ENCODE measurements at regions not wholly inside any gene's neighbourhood (a gene's known extent, or its start where the extent isn't known, plus 50 kb on each side); places are given as distances from the start of the nearest gene placed in this dataset.

GRCh38 chr5:154631141-154631540 is 124.0 kb upstream of the LARP1 start:
- TF ChIP-seq CTCF (conservative IDR thresholded peaks at IDR 0.05; ENCODE audit: low read depth in 2 of 2) (no peak; a peak in 1 of 4 replicates), NANOG (IDR thresholded peaks at IDR 0.05; ENCODE audit: borderline replicate concordance) (no peak), EZH2phosphoT487 (IDR thresholded peaks at IDR 0.05; ENCODE audit: unreplicated experiment) (no peak), EZH2 (IDR thresholded peaks at IDR 0.05; ENCODE audit: low read depth, unreplicated experiment) (no peak), CREB1 (CRISPR knock-in tag; IDR thresholded peaks at IDR 0.05; ENCODE audit: low read depth) (no peak), ZNF331 (CRISPR knock-in tag; IDR thresholded peaks at IDR 0.05; ENCODE audit: low read depth) (no peak), JUNB (IDR thresholded peaks at IDR 0.05; ENCODE audit: unreplicated experiment) (no peak), ZNF114 (CRISPR knock-in tag; IDR thresholded peaks at IDR 0.05) (no peak), STAT1 (IDR thresholded peaks at IDR 0.05; ENCODE audit: unreplicated experiment) (no peak), ZNF462 (CRISPR knock-in tag; IDR thresholded peaks at IDR 0.05) (no peak), POLR2AphosphoS5 (IDR thresholded peaks at IDR 0.05; ENCODE audit: low read depth) (no peak), REST (IDR thresholded peaks at IDR 0.05; ENCODE audit: unreplicated experiment) (no peak), ETS1 (IDR thresholded peaks at IDR 0.05) (no peak)
- Histone ChIP-seq H2AFZ (no peak overlapping the region), H3K9me2 (ENCODE audit: insufficient read depth) (no peaks in the 10 kb centered on the region), H4K20me1 (replicated peaks; ENCODE audit: insufficient read depth) (no peaks in the 10 kb centered on the region), H3K4me3 (no peak overlapping the region), H3K36me3 (ENCODE audit: insufficient read depth) (no peaks in the 10 kb centered on the region), H3K4me2 (no peak overlapping the region), H3K27ac (ENCODE audit: low read depth) (no peak overlapping the region), H3K27me3 (ENCODE audit: insufficient read depth) (no peaks in the 10 kb centered on the region), H3K4me1 (ENCODE audit: insufficient read depth) (no peaks in the 10 kb centered on the region), H3K79me2 (replicated peaks; ENCODE audit: insufficient read depth) (no peaks in the 10 kb centered on the region), H3F3A (replicated peaks; ENCODE audit: low read depth) (no peaks in the 10 kb centered on the region)
- H3K27me3 Mint-ChIP-seq (ENCODE audit: insufficient read depth, low read depth, poor library complexity), result peaks cover 12% of the 10 kb centered on the region
- DNase-seq (ENCODE audit: low spot score) (no peak), ATAC-seq (no peak)
- H3K27ac Mint-ChIP-seq, result no peak overlapping the region
- H3K9me3 Mint-ChIP-seq, result no peaks in the 10 kb centered on the region
- H3K4me1 Mint-ChIP-seq, result no peaks in the 10 kb centered on the region
- no peak overlapping the region for H3K4me3 Mint-ChIP-seq
- no peaks in the 10 kb centered on the region for H3K36me3 Mint-ChIP-seq (ENCODE audit: low read depth)
